SHP77 (cell line): ENCODE measurements at regions not wholly inside any gene's neighbourhood (a gene's known extent, or its start where the extent isn't known, plus 50 kb on each side); places are given as distances from the start of the nearest gene placed in this dataset.
"Not testable (repeated sequence)": the region's sequence is repeated elsewhere in the genome, so short reads cannot be mapped to it uniquely, and the experiment has no call there.

Experiments
- DNase-seq, 2 experiments: peaks; one replicate each; lab custom pipeline; 2025; lab: John Stamatoyannopoulos, UW

GRCh38 chr1:90864681-90865080, 147.6 kb upstream of the BARHL2 start:
- no peak for DNase-seq

- no peak for DNase-seq
Measured at GRCh38 chr1:90862782-90863181, 145.7 kb upstream of the BARHL2 start.

- not testable (repeated sequence) for DNase-seq
Measured at GRCh38 chr1:90861421-90861820, 144.3 kb upstream of the BARHL2 start.

- DNase-seq, result no peak
Measured at GRCh38 chr1:90856463-90857007, 139.4 kb upstream of the BARHL2 start.

- DNase-seq, result no peak
Measured at GRCh38 chr1:90854397-90854924, 137.4 kb upstream of the BARHL2 start.

GRCh38 chr1:90851711-90852050, 134.6 kb upstream of the BARHL2 start:
- DNase-seq, result no peak

GRCh38 chr1:90850898-90851710, 134.0 kb upstream of the BARHL2 start:
- peak; percentile 68 to 81 for DNase-seq

- DNase-seq, result peak; percentile 13 to 51
Measured at GRCh38 chr1:90850181-90850897, 133.2 kb upstream of the BARHL2 start.

GRCh38 chr1:90841473-90841872, 124.4 kb upstream of the BARHL2 start:
- no peak for DNase-seq

GRCh38 chr1:90840352-90840751, 123.2 kb upstream of the BARHL2 start:
- DNase-seq, result no peak

- DNase-seq, result no peak
Measured at GRCh38 chr1:90839323-90839722, 122.2 kb upstream of the BARHL2 start.

- no peak for DNase-seq
Measured at GRCh38 chr1:90838720-90839119, 121.6 kb upstream of the BARHL2 start.

GRCh38 chr1:90837420-90837819, 120.3 kb upstream of the BARHL2 start:
- DNase-seq, result no peak

- no peak for DNase-seq
Measured at GRCh38 chr1:90836345-90836679, 119.2 kb upstream of the BARHL2 start.

- DNase-seq, result no peak
Measured at GRCh38 chr1:90835661-90836344, 118.7 kb upstream of the BARHL2 start.

GRCh38 chr1:90834886-90835660, 118.0 kb upstream of the BARHL2 start:
- no peak for DNase-seq

- DNase-seq, result no peak
Measured at GRCh38 chr1:90834354-90834885, 117.3 kb upstream of the BARHL2 start.

GRCh38 chr1:90833466-90834110, 116.5 kb upstream of the BARHL2 start:
- no peak for DNase-seq

GRCh38 chr1:90831910-90832309, 114.8 kb upstream of the BARHL2 start:
- no peak for DNase-seq

GRCh38 chr1:90826834-90827233, 109.7 kb upstream of the BARHL2 start:
- no peak for DNase-seq

- no peak for DNase-seq
Measured at GRCh38 chr1:90826024-90826423, 108.9 kb upstream of the BARHL2 start.
